ENCODE measurements at regions not wholly inside any gene's neighbourhood (a gene's known extent, or its start where the extent isn't known, plus 50 kb on each side); places are given as distances from the start of the nearest gene placed in this dataset.

DNA sequence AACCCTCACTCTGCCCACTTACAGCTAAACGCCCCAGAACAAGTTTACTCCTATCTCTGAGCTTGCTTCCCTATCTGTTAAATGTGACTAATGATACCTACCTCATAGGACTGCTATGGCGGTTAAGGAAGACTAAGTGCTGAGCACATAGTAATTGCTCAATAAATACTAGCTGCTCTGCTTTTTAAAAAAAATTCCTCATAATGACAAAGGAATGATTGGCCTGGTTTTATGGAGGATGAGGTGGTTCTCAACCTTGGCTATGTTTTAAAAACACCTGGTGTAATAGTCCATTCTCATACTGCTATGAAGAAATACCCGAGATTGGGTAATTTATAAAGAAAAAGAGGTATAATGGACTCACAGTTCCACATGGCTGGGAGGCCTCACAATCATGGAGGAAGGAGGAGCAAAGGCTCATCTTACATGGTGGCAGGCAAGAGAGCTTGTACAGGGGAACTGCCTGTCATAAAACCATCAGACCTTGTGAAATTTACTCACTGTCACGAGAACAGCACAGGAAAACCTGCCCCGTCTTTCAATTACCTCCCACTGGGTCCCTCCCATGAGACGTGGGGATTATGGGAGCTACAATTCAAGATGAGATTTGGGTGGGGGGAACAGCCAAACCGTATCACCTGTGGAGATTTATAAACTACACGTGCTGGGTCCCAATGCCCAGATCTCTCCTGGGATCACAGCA is 127.2 kb upstream of the SYT13 start:
- no peak for DNase-seq (ENCODE audit: insufficient read length, low spot score)
- TF ChIP-seq, protein P1, sequence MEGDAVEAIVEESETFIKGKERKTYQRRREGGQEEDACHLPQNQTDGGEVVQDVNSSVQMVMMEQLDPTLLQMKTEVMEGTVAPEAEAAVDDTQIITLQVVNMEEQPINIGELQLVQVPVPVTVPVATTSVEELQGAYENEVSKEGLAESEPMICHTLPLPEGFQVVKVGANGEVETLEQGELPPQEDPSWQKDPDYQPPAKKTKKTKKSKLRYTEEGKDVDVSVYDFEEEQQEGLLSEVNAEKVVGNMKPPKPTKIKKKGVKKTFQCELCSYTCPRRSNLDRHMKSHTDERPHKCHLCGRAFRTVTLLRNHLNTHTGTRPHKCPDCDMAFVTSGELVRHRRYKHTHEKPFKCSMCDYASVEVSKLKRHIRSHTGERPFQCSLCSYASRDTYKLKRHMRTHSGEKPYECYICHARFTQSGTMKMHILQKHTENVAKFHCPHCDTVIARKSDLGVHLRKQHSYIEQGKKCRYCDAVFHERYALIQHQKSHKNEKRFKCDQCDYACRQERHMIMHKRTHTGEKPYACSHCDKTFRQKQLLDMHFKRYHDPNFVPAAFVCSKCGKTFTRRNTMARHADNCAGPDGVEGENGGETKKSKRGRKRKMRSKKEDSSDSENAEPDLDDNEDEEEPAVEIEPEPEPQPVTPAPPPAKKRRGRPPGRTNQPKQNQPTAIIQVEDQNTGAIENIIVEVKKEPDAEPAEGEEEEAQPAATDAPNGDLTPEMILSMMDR (IDR thresholded peaks at IDR 0.05; ENCODE audit: insufficient read depth, missing control alignments), result no peak
- FAIRE-seq, result no peak

- DNase-seq (ENCODE audit: insufficient read length, low spot score) (no peak), FAIRE-seq (no peak)
- TF ChIP-seq, protein P1 (IDR thresholded peaks at IDR 0.05; ENCODE audit: insufficient read depth, missing control alignments), result no peak
Observed at GRCh38 chr11:45412521-45412920, 126.4 kb upstream of the SYT13 start.

DNA sequence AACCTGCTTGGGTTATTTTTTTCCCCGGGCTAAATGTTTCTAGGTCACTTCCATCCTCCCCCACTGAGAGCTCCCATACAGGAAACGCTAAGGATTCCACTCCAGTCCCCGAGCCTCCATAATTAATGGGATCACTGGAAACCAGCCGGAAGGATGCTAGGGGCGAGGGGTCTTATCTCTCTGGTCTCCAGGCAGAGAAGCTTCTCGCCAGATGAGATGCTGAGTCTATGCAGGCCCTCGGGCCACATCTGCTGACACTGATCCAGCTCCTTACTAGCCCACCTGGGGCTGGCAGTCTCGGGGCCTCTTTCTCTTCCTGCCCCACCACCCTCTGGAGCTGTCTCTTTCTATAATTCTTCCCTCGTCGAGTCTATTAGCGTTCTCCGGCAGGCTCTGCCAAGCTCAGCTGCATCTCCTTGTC is 125.9 kb upstream of the SYT13 start:
- no peak for DNase-seq (ENCODE audit: insufficient read length, low spot score)
- no peak for FAIRE-seq
- TF ChIP-seq, protein P1 (IDR thresholded peaks at IDR 0.05; ENCODE audit: insufficient read depth, missing control alignments), result no peak

- DNase-seq (ENCODE audit: insufficient read length, low spot score) (no peak), FAIRE-seq (no peak)
- TF ChIP-seq, protein P1 (IDR thresholded peaks at IDR 0.05; ENCODE audit: insufficient read depth, missing control alignments), result no peak
Observed at GRCh38 chr11:45411228-45411946, 125.2 kb upstream of the SYT13 start.

GRCh38 chr11:45410391-45411227 is 124.5 kb upstream of the SYT13 start:
- DNase-seq (ENCODE audit: insufficient read length, low spot score), result no peak
- TF ChIP-seq, protein P1 (IDR thresholded peaks at IDR 0.05; ENCODE audit: insufficient read depth, missing control alignments), result no peak
- no peak for FAIRE-seq

GRCh38 chr11:45409587-45409986 is 123.4 kb upstream of the SYT13 start:
- TF ChIP-seq, protein P1 (IDR thresholded peaks at IDR 0.05; ENCODE audit: insufficient read depth, missing control alignments), result no peak
- FAIRE-seq (no peak), DNase-seq (ENCODE audit: insufficient read length, low spot score) (no peak)
